NCI-H128 (cell line): ENCODE measurements at regions not wholly inside any gene's neighbourhood (a gene's known extent, or its start where the extent isn't known, plus 50 kb on each side); places are given as distances from the start of the nearest gene placed in this dataset.

Source experiments
- DNase-seq: peaks from one replicate; lab custom pipeline; 2025; ENCODE audit not compliant: unreplicated experiment; lab: John Stamatoyannopoulos, UW

- DNase-seq: no peak
These were observed 236.2 kb upstream of the FLRT2 start for GRCh38 chr14:85293612-85294234.

DNA sequence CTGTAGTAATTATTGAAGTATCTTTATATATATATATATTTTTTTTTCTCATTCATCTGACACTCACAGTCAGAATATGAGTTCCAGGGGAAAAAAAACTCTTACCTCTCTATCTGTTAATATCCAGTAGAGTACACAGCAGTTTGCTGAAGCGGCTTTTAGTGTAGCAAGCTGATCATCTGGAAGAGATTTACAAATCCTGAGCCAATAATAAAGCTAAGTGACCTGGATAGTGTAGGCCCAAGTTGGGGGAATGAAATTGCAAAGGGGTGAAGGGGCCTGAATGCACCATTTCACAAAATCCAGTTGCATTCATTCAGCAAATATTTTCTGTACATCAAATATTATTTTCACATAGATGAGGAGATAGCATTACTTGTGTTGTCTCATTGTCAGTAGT, 234.6 kb upstream of the FLRT2 start:
- DNase-seq: no peak

DNA sequence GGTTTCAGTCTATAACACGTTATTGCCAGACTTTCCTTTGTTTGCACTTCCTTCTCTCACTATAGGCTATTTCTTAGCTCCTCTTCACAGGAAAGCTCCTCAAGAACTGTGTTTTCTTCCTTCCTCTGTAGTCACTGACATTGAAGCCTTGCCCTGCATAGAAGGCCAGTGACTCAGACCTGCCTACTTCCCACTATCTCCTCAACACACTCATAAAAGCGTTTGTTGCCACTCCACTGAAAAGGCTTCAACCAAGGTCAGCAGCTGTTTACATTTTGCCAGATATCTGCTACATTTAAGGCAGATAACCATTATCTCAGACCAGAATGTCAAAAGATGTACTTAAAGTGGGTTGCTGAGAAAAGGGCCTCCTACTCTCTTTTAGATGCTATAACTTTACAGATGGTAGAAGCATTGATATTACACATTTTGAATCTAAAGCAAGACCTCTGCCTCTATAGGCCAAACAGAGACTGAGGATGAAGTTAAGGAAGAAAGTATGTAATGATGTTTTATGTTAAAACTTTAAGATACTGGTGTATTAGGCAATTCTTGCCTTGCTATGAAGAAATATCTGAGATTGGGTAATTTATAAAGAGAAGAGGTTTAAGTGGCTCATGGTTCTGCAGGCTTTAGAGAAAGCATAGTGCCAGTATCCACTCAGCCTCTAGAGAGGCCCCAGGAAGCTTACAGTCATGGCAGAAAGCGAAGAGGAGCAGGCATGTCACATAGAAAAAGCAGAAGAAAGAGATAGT, 233.3 kb upstream of the FLRT2 start:
- DNase-seq: no peak

DNA sequence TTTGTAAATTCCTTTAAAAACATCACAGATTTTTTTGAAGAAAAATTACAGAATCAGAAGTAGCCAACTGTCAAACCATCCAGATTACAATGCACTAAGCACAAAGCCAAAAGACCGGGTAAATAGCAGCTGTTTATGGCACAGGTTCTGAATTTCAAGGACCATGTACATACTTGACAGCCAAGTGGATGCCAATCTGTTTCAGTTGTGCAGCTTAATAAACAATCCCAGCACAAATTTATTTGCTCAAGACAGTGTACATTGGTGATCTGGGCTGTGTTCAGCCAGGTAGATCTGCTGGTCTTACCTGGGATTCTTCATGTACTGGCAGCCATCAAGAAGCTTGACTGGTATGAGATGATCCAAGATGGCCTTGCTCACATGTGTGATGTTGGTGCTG, 229.8 kb upstream of the FLRT2 start:
- DNase-seq: no peak

- DNase-seq: no peak
These were observed 228.4 kb upstream of the FLRT2 start for GRCh38 chr14:85301506-85301905.

- no peak for DNase-seq
These were observed 223.9 kb upstream of the FLRT2 start for GRCh38 chr14:85306024-85306423.

GRCh38 chr14:85308531-85309300, 221.2 kb upstream of the FLRT2 start:
- DNase-seq: peak; percentile 41

DNA sequence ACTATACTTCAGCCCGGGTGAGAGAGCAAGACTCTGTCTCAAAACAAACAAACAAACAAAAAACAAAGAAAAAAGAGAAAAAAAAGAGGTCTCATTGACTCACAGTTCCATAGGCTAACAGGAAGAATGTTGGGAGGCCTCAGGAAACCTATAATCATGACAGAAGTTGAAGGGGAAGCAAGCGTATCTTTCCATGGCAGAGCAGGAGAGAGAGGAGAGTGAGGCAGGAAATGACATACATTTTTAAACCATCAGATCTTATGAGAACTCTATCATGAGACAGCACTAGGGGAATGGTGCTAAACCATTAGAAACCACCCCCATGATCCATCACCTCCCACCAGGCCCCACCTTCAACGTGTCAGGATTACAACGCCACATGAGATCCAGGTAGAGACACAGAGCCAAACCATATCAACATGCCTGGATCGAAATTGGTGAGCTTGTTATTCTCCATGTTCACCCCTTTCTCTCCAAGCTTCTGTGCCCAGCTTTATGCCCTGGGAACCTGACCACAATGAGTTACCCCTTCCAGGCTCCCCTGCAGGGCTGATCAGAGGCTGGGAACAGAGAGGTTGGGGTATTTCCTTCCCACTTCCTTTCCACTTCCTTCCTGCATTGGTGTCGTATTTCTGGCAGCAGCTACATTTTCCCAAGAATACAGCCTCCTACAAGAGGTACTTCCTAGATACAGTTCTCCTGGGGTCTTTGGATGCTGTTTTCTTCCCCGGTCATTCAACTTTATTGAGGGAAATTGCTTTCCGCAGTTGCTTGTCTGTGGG, 219.3 kb upstream of the FLRT2 start:
- no peak for DNase-seq

- DNase-seq: no peak
These were observed 216.3 kb upstream of the FLRT2 start for GRCh38 chr14:85313560-85314207.

DNA sequence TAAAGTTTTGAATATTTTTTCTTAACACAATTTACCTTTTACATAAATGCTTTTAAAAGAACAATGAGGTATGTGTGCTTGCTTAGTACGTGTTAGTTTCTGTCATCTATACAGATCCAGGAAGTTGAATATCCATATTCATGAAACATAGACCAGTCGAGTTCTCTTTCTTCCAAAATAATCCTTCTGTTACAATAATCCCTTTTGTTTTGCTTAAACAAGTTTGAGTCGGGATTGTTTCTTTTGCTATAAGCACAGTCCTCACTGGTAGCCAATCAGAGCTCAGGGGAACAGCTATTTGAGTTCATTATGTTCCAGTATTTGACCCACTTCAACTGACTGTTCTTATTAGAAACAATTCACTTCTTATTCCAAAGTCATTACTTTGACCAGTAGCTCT, 214.7 kb upstream of the FLRT2 start:
- DNase-seq: no peak

GRCh38 chr14:85315733-85316290, 214.1 kb upstream of the FLRT2 start:
- DNase-seq: no peak

DNA sequence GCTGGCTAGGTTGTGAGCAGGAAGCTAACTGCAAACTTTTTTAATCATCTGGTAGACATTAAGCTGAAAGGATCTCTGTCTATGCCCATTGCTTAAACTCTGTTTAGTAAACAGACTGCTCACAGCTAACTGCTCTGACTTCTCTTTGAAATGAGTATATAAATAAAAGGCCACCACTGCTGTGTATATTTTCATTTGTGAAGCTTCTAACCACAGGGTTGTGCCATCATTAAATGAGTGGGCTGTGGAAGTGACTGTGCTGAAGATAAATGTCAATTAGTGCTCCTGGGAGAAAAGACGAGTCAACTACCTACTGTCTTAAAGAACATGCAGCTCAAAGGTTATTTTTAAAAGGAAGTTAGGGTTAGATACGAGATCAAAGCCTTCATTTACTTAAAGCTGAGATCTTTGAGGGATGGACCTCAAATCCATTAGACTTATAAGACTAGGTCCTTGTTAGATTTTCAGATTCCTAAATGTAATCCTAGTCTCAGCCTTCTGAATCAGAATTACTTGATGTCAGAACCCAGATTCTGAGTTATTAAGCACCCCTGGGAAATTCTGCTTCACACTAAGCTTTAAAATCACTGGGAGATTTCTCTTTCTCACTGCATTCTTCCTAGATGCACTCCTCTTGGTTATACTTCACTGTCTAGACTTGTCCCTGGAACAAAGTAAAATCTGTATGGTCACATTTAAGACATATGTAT, 213.1 kb upstream of the FLRT2 start:
- DNase-seq: no peak

DNA sequence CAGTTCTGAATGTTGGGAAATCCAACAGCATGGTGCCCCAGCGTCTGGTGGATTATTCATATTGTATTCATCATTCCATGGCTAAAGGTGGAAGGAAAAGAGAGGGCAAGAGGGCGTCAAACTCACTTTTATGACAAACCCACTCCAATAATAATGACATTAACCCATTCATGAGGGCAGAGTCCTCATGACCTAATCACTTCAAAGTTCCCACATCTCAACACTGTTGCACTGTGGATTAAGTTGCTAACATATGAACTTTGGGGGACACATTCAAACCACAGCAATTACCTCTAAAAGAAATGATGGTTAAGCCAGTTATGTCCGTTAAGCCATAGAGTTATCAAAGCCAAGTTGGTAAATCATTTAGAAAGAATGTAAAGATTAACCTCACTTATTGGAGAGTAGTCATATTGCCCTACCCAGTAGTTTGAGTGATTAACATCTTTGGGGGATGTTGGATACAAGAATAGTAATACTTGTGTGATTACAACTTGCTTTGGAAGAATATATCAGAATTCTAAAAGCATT, 212.4 kb upstream of the FLRT2 start:
- DNase-seq: no peak

GRCh38 chr14:85319101-85319500, 210.8 kb upstream of the FLRT2 start:
- DNase-seq: no peak

GRCh38 chr14:85319998-85320630, 209.8 kb upstream of the FLRT2 start:
- DNase-seq: no peak

DNA sequence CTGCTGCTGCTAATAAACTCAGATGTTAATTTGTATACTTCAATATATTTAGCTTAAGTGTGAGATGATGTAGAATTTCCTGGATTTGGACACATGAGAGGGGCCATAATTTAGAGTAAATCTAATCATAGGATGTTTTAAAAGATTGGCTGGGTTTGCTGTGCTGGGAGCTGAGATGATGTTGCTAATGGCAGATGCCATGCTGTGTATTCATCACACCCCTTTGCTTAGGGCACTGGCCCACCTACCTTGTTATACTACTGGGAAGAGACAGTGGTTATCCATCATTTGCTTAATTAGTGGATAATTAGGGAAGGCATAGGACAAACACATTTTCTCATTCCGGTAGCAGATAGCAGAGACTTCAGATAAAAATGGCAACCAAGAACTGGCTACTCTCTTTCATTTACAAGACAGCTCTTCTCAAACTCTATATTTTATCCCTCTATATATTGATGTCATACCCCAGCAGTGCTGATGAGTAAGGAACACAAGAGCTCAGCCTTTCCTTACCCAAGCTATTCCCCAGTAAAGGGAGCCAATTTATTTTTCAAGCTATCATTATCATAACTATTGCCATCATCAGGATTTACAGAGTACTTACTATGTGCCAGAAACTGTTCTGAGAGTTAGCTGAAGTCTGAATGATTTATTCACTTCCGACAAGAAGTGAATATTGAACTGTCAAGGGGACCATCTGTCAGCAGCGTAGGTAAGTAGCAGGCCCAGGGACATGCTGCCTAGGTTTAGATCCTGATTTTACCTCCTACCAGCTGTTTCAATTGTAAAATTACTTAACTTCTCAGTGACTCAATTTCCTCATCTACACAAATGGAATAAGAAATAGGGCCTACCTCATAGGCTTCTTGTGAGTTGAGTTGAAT, 204.6 kb upstream of the FLRT2 start:
- no peak for DNase-seq

DNA sequence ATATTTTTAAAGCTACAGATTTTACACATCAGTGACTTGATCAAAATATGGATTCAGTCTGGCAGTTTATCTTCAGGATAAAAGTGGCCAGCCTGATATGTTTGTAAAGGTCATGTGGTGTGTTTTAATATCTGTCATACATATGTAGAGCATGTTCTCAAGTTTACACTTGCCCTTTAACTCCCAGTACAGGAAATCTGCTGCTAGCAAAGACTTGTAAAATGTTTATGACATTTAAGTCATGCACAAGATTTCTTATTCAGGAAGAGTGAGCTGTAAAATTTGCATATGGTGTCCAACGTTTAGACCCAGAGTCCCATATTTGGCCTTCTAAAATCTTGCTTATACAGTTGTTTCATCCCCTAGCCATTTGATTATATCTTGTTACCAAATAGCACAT, 197.5 kb upstream of the FLRT2 start:
- DNase-seq: no peak

DNA sequence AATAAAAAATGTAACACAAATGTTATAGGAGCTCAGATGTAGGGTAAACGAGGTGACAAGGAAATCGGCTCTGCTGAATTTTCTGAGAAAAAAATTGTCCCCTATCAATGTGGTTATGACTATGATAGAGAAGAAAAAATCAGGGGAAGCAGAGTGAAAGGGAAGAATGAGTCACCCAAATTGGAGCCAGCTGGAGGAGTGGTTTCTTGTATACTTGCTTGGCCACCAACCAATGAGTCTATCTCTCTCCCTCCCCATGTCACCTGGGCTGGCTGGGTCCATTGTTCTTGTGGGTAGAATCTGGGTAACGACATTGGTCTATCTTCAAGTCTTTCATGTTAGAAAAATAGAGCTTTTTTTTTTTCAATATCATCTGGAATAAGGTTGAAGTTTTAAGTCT, 196.6 kb upstream of the FLRT2 start:
- no peak for DNase-seq
